SH-SY5Y (cell line): ENCODE measurements at regions not wholly inside any gene's neighbourhood (a gene's known extent, or its start where the extent isn't known, plus 50 kb on each side); places are given as distances from the start of the nearest gene placed in this dataset.

ENCODE experiments used
- GATA2 ChIP-seq: IDR thresholded peaks from 2 replicates; pipeline ENCODE4 v1.6.1; 2011; ENCODE audit warnings: mild to moderate bottlenecking, low read depth, low read length
- GATA3 ChIP-seq: IDR thresholded peaks from 2 replicates; pipeline ENCODE4 v1.6.1; 2011; ENCODE audit warnings: low read depth, mild to moderate bottlenecking, low read length, moderate library complexity

GRCh38 chr2:56014046-56014730, 90.6 kb upstream of the EFEMP1 start:
- no peak for TF ChIP-seq GATA2
- no peak for TF ChIP-seq GATA3
